HCT116 (cell line): ENCODE measurements at regions not wholly inside any gene's neighbourhood (a gene's known extent, or its start where the extent isn't known, plus 50 kb on each side); places are given as distances from the start of the nearest gene placed in this dataset.

ENCODE experiments used
- CTCF ChIP-seq, 3 experiments: fragments of 200-600 bp in 1 of 3; sonication (generic) in 1 of 3; IDR thresholded peaks in 2 of 3; conservative IDR thresholded peaks in 1 of 3; 2 replicates each; pipeline ENCODE4 v1.5.1; 2012 to 2017; ENCODE audit warnings: low read depth in 2 of 3, low read length in 2 of 3, antibody characterized with exemption in 1 of 3, borderline replicate concordance in 1 of 3, control low read depth in 1 of 3, mild to moderate bottlenecking in 1 of 3, mixed read lengths in 1 of 3, mixed run types in 1 of 3, moderate library complexity in 1 of 3; ENCODE audit not compliant: insufficient read depth in 1 of 3
- EZH2 ChIP-seq: fragments of 200-600 bp; sonication (generic); IDR thresholded peaks from 2 replicates; pipeline ENCODE4 v1.6.1; 2017; ENCODE audit warnings: antibody characterized with exemption, mixed run types
- FOSL1 ChIP-seq: IDR thresholded peaks from 2 replicates; pipeline ENCODE4 v1.6.1; 2012; ENCODE audit warnings: low read depth
- POLR2AphosphoS5 ChIP-seq: IDR thresholded peaks from 2 replicates; pipeline ENCODE4 v1.6.1; 2011; ENCODE audit warnings: mild to moderate bottlenecking, low read depth, low read length, moderate library complexity
- ZFX ChIP-seq: fragments of 450-650 bp; IDR thresholded peaks from 2 replicates; pipeline ENCODE4 v1.6.1; 2017
- TF ChIP-seq, protein P1 (sequence below): IDR thresholded peaks from 2 replicates; pipeline ENCODE4 v1.6.1; 2012; ENCODE audit warnings: low read depth

GRCh38 chr21:17257784-17258183 is 255.1 kb upstream of the CXADR start:
- no peak for TF ChIP-seq CTCF (IDR thresholded peaks at IDR 0.05 in 2 of 3, conservative IDR thresholded peaks at IDR 0.05 in 1 of 3; ENCODE audit: borderline replicate concordance in 1 of 3, insufficient read depth in 1 of 3, low read depth in 2 of 3, low read length in 2 of 3)
- no peak for TF ChIP-seq ZFX
- no peak for TF ChIP-seq EZH2
- TF ChIP-seq, protein P1, sequence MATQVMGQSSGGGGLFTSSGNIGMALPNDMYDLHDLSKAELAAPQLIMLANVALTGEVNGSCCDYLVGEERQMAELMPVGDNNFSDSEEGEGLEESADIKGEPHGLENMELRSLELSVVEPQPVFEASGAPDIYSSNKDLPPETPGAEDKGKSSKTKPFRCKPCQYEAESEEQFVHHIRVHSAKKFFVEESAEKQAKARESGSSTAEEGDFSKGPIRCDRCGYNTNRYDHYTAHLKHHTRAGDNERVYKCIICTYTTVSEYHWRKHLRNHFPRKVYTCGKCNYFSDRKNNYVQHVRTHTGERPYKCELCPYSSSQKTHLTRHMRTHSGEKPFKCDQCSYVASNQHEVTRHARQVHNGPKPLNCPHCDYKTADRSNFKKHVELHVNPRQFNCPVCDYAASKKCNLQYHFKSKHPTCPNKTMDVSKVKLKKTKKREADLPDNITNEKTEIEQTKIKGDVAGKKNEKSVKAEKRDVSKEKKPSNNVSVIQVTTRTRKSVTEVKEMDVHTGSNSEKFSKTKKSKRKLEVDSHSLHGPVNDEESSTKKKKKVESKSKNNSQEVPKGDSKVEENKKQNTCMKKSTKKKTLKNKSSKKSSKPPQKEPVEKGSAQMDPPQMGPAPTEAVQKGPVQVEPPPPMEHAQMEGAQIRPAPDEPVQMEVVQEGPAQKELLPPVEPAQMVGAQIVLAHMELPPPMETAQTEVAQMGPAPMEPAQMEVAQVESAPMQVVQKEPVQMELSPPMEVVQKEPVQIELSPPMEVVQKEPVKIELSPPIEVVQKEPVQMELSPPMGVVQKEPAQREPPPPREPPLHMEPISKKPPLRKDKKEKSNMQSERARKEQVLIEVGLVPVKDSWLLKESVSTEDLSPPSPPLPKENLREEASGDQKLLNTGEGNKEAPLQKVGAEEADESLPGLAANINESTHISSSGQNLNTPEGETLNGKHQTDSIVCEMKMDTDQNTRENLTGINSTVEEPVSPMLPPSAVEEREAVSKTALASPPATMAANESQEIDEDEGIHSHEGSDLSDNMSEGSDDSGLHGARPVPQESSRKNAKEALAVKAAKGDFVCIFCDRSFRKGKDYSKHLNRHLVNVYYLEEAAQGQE, result no peak
- no peak for TF ChIP-seq FOSL1
- TF ChIP-seq POLR2AphosphoS5, result no peak
